ENCODE measurements at regions not wholly inside any gene's neighbourhood (a gene's known extent, or its start where the extent isn't known, plus 50 kb on each side); places are given as distances from the start of the nearest gene placed in this dataset.
"Not testable (repeated sequence)": the region's sequence is repeated elsewhere in the genome, so short reads cannot be mapped to it uniquely, and the experiment has no call there.

DNA sequence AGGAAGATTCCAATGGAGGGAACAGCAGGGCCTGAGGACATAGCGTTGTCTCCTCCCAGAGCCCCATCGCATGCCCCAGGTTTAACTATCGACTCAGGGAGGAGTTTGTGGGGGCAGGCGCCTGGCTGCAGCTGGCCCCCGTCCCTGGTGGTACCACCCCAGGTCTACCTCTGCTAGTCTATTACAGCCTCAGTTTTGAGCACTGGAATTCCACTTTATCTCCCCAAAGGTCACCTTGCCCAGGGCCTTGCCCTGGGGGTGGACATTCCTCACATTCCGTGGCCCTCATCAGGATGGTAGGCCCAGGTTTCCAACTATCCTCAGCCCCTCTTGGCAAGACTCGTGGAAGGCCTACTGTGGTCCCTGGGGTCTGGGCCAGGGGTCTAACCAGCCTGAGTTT is 65.4 kb upstream of the SSBP3 start:
- TF ChIP-seq, protein P1, sequence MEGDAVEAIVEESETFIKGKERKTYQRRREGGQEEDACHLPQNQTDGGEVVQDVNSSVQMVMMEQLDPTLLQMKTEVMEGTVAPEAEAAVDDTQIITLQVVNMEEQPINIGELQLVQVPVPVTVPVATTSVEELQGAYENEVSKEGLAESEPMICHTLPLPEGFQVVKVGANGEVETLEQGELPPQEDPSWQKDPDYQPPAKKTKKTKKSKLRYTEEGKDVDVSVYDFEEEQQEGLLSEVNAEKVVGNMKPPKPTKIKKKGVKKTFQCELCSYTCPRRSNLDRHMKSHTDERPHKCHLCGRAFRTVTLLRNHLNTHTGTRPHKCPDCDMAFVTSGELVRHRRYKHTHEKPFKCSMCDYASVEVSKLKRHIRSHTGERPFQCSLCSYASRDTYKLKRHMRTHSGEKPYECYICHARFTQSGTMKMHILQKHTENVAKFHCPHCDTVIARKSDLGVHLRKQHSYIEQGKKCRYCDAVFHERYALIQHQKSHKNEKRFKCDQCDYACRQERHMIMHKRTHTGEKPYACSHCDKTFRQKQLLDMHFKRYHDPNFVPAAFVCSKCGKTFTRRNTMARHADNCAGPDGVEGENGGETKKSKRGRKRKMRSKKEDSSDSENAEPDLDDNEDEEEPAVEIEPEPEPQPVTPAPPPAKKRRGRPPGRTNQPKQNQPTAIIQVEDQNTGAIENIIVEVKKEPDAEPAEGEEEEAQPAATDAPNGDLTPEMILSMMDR (IDR thresholded peaks at IDR 0.05) = no peak
- POLR2A ChIA-PET = interaction anchor here (1.0 kb wide), 1 partner anchor 16 kb away, joined by 3 read pairs; no protein-coding TSS in a partner anchor
- Histone ChIP-seq H3K4me3 (ENCODE audit: low read length) (no peak overlapping the region), H3K27me3 (ENCODE audit: control insufficient read depth in 1 of 2, insufficient read depth in 2 of 2, low read length in 2 of 2) (no peaks in the 10 kb centered on the region), H3K36me3 (ENCODE audit: insufficient read depth, low read length) (no peaks in the 10 kb centered on the region), H3K27ac (ENCODE audit: low read depth in 1 of 2, low read length in 2 of 2) (no peak overlapping the region), H3K9me3 (ENCODE audit: control insufficient read depth in 1 of 2, insufficient read depth in 1 of 2, low read length in 2 of 2) (no peaks in the 10 kb centered on the region), H3K4me1 (ENCODE audit: insufficient read depth, low read length) (peaks cover 28% of the 10 kb centered on the region)
- ATAC-seq (ENCODE audit: poor library complexity) (no peak), DNase-seq (no peak)
- intact Hi-C loops (cut with DNase I, micrococcal nuclease) = no loop called here
- H3K4me3 Mint-ChIP-seq = no peak overlapping the region
- no peaks in the 10 kb centered on the region for H3K27me3 Mint-ChIP-seq
- CTCF ChIA-PET = no interaction called here
- no peaks in the 10 kb centered on the region for H3K36me3 Mint-ChIP-seq (ENCODE audit: low read depth)
- no peaks in the 10 kb centered on the region for H3K9me3 Mint-ChIP-seq
- H3K27ac Mint-ChIP-seq = no peak overlapping the region
- H3K4me1 Mint-ChIP-seq (ENCODE audit: low read depth) = peaks cover 47% of the 10 kb centered on the region

DNA sequence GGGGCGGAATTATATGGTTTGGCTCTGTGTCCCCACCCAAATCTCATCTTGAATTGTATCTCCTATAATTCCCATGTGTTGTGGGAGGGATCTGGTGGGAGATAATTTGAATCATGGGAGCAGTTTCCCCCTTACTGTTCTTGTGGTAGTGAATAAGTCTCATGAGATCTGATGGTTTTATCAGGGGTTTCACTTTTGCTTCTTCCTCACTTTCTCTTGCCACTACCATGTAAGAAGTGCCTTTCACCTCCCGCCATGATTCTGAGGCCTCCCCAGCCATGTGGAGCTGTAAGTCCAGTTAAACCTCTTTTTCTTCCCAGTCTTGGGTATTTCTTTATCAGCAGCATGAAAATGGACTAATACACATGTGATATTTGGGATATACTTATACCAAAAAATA is 63.2 kb upstream of the SSBP3 start:
- ATAC-seq (ENCODE audit: poor library complexity); H3K27me3 Mint-ChIP-seq; CTCF ChIA-PET; H3K27ac ChIP-seq (ENCODE audit: low read depth in 1 of 2, low read length in 2 of 2); H3K27ac Mint-ChIP-seq; H3K9me3 ChIP-seq (ENCODE audit: control insufficient read depth in 1 of 2, insufficient read depth in 1 of 2, low read length in 2 of 2); H3K9me3 Mint-ChIP-seq; H3K4me3 ChIP-seq (ENCODE audit: low read length); H3K36me3 ChIP-seq (ENCODE audit: insufficient read depth, low read length); intact Hi-C loops (cut with DNase I, micrococcal nuclease); H3K36me3 Mint-ChIP-seq (ENCODE audit: low read depth); H3K27me3 ChIP-seq (ENCODE audit: control insufficient read depth in 1 of 2, insufficient read depth in 2 of 2, low read length in 2 of 2); DNase-seq; H3K4me3 Mint-ChIP-seq: not testable (repeated sequence)
- H3K4me1 ChIP-seq (ENCODE audit: insufficient read depth, low read length) = peaks cover 15% of the 10 kb centered on the region
- H3K4me1 Mint-ChIP-seq (ENCODE audit: low read depth) = peaks cover 27% of the 10 kb centered on the region
- POLR2A ChIA-PET = interaction anchor here (2.2 kb wide), 1 partner anchor 9 kb away, joined by 9 read pairs; no protein-coding TSS in a partner anchor

DNA sequence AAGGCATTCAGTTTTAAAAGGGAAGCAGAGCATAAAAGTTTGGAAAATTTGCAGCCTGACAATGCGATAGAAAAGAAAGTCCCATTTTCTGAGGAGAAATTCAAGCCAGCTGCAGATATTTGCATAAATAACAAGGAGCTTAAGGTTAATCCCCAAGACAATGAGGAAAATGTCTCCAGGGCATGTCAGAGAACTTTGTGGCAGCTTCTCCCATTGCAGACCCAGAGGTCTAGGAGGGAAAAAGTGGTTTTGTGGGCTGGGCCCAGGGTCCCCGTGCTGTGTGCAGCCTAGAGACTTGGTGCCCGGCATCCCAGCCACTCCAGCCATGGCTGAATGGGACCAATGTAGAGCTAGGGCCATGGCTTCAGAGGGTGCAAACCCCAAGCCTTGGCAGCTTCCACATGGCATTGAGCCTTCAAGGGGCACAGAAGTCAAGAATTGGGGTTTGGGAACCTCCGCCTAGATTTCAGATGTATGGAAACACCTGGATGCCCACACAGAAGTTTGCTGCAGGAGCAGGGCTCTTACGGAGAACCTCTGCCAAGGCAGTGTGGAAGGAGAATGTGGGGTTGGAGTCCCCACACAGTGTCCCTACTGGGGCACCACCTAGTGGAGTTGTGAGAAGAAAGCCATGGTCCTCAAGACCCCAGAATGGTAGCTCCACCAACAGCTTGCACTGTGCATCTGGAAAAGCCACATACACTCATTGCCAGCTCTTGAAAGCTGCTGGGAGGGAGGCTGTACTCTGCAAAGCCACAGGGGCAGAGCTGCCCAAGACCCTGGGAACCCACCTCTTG is 62.3 kb upstream of the SSBP3 start:
- peaks cover 23% of the 10 kb centered on the region for H3K4me1 Mint-ChIP-seq (ENCODE audit: low read depth)
- H3K27ac Mint-ChIP-seq; H3K9me3 ChIP-seq (ENCODE audit: control insufficient read depth in 1 of 2, insufficient read depth in 1 of 2, low read length in 2 of 2); H3K36me3 ChIP-seq (ENCODE audit: insufficient read depth, low read length); H3K27ac ChIP-seq (ENCODE audit: low read depth in 1 of 2, low read length in 2 of 2); H3K4me3 Mint-ChIP-seq; intact Hi-C loops (cut with DNase I, micrococcal nuclease); H3K27me3 Mint-ChIP-seq; H3K9me3 Mint-ChIP-seq; H3K4me3 ChIP-seq (ENCODE audit: low read length); H3K27me3 ChIP-seq (ENCODE audit: control insufficient read depth in 1 of 2, insufficient read depth in 2 of 2, low read length in 2 of 2); H3K36me3 Mint-ChIP-seq (ENCODE audit: low read depth); ATAC-seq (ENCODE audit: poor library complexity): not testable (repeated sequence)
- CTCF ChIA-PET = interaction anchor here (1.1 kb wide), 1 partner anchor 21 kb away, joined by 3 read pairs; no protein-coding TSS in a partner anchor
- DNase-seq = peak in 1 of 14 experiments; percentile 5
- POLR2A ChIA-PET = interaction anchor here (0.6 to 2.2 kb wide), 2 partner anchors 8 to 370 kb away, joined by 3 to 9 read pairs; no protein-coding TSS in a partner anchor
- peaks cover 17% of the 10 kb centered on the region for H3K4me1 ChIP-seq (ENCODE audit: insufficient read depth, low read length)

DNA sequence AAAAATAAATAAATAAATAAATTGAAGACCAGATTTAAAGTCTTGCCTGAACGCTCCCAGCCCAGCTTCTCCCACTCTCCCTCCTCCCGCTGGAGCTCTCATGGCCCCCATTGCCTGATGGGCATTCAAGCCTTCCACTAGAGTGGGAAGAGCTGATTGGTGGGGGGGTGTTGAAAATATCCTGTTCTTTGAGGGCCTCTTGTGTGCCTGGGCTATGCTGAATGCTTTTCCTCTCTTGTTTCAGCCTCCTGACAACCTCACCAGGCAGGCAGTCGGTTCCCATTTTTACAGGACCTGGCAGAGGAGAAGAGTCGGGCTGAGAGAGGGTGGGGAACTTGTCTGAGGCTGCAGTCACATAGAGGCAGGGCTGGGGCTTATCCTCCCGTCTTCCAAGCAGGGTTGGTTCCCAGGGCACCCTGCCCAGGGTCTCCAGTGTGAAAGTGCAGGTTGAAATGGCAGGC is 59.2 kb upstream of the SSBP3 start:
- no peak overlapping the region for H3K4me3 ChIP-seq (ENCODE audit: low read length)
- H3K4me1 ChIP-seq (ENCODE audit: insufficient read depth, low read length) = peaks cover 30% of the 10 kb centered on the region
- DNase-seq = no peak
- no peak overlapping the region for H3K27ac ChIP-seq (ENCODE audit: low read depth in 1 of 2, low read length in 2 of 2)
- Mint-ChIP-seq H3K4me3 (no peak overlapping the region), H3K9me3 (no peaks in the 10 kb centered on the region), H3K36me3 (ENCODE audit: low read depth) (no peaks in the 10 kb centered on the region), H3K27ac (no peak overlapping the region), H3K4me1 (ENCODE audit: low read depth) (peaks cover 39% of the 10 kb centered on the region), H3K27me3 (no peaks in the 10 kb centered on the region)
- TF ChIP-seq, protein P1 (IDR thresholded peaks at IDR 0.05) = no peak
- intact Hi-C loops (cut with DNase I, micrococcal nuclease) = no loop called here
- ATAC-seq (ENCODE audit: poor library complexity) = no peak
- ChIA-PET CTCF (no interaction called here), POLR2A (no interaction called here)
- H3K36me3 ChIP-seq (ENCODE audit: insufficient read depth, low read length) = no peaks in the 10 kb centered on the region
- H3K27me3 ChIP-seq (ENCODE audit: control insufficient read depth in 1 of 2, insufficient read depth in 2 of 2, low read length in 2 of 2) = no peaks in the 10 kb centered on the region
- no peaks in the 10 kb centered on the region for H3K9me3 ChIP-seq (ENCODE audit: control insufficient read depth in 1 of 2, insufficient read depth in 1 of 2, low read length in 2 of 2)
